Activated CD4-positive, alpha-beta T cell treated with anti-CD3 and anti-CD28 coated beads, Interleukin-2, amount 50 U/mL, for 48 hours (primary cell): ENCODE measurements at regions not wholly inside any gene's neighbourhood (a gene's known extent, or its start where the extent isn't known, plus 50 kb on each side); places are given as distances from the start of the nearest gene placed in this dataset.
"Not testable (repeated sequence)": the region's sequence is repeated elsewhere in the genome, so short reads cannot be mapped to it uniquely, and the experiment has no call there.

Source experiments
- DNase-seq, 2 experiments: peaks; one replicate each; pipeline ENCODE4 v3.0.0-alpha.2; 2020

GRCh38 chr2:87498169-87498853 lies 249.6 kb upstream of the PLGLB2 start:
- DNase-seq, result peak; percentile 63 to 71

GRCh38 chr2:87498854-87499238 lies 249.0 kb upstream of the PLGLB2 start:
- DNase-seq, result peak in 1 of 2 experiments; percentile 1

GRCh38 chr2:87499860-87500259 lies 248.0 kb upstream of the PLGLB2 start:
- not testable (repeated sequence) for DNase-seq

GRCh38 chr2:87500421-87500820 lies 247.5 kb upstream of the PLGLB2 start:
- DNase-seq, result peak in 1 of 2 experiments; percentile 3

- peak in 1 of 2 experiments; percentile 11 for DNase-seq
These were observed 246.9 kb upstream of the PLGLB2 start for GRCh38 chr2:87500951-87501350.

- DNase-seq, result peak in 1 of 2 experiments; percentile 1
These were observed 244.9 kb upstream of the PLGLB2 start for GRCh38 chr2:87502948-87503347.

GRCh38 chr2:87505239-87505638 lies 242.6 kb upstream of the PLGLB2 start:
- not testable (repeated sequence) for DNase-seq

- DNase-seq, result peak in 1 of 2 experiments; percentile 2
These were observed 242.0 kb upstream of the PLGLB2 start for GRCh38 chr2:87505909-87506308.

- peak in 1 of 2 experiments; percentile 5 for DNase-seq
These were observed 240.2 kb upstream of the PLGLB2 start for GRCh38 chr2:87507378-87508348.

GRCh38 chr2:87511195-87511778 lies 236.6 kb upstream of the PLGLB2 start:
- not testable (repeated sequence) for DNase-seq

GRCh38 chr2:87512864-87513530 lies 234.9 kb upstream of the PLGLB2 start:
- DNase-seq, result not testable (repeated sequence)

GRCh38 chr2:87514034-87514433 lies 233.9 kb upstream of the PLGLB2 start:
- not testable (repeated sequence) for DNase-seq

GRCh38 chr2:87514515-87514914 lies 233.4 kb upstream of the PLGLB2 start:
- not testable (repeated sequence) for DNase-seq

- peak in 1 of 2 experiments; percentile 5 for DNase-seq
These were observed 232.7 kb upstream of the PLGLB2 start for GRCh38 chr2:87515226-87515625.

GRCh38 chr2:87515875-87516274 lies 232.0 kb upstream of the PLGLB2 start:
- peak in 1 of 2 experiments; percentile 8 for DNase-seq

- peak in 1 of 2 experiments; percentile 3 for DNase-seq
These were observed 231.4 kb upstream of the PLGLB2 start for GRCh38 chr2:87516369-87516967.

- DNase-seq, result peak in 1 of 2 experiments; percentile 23
These were observed 230.4 kb upstream of the PLGLB2 start for GRCh38 chr2:87517438-87517837.

- peak in 1 of 2 experiments; percentile 8 for DNase-seq
These were observed 229.8 kb upstream of the PLGLB2 start for GRCh38 chr2:87518066-87518465.

- DNase-seq, result peak in 1 of 2 experiments; percentile 6
These were observed 229.3 kb upstream of the PLGLB2 start for GRCh38 chr2:87518547-87518946.

GRCh38 chr2:87519158-87520011 lies 228.5 kb upstream of the PLGLB2 start:
- DNase-seq, result peak in 1 of 2 experiments; percentile 1

- peak; percentile 71 to 78 for DNase-seq
These were observed 226.8 kb upstream of the PLGLB2 start for GRCh38 chr2:87521057-87521456.
